HG02852 (cell line): ENCODE measurements at regions not wholly inside any gene's neighbourhood (a gene's known extent, or its start where the extent isn't known, plus 50 kb on each side); places are given as distances from the start of the nearest gene placed in this dataset.
"Not testable (repeated sequence)": the region's sequence is repeated elsewhere in the genome, so short reads cannot be mapped to it uniquely, and the experiment has no call there.

Experiments
- ATAC-seq: cut with Tn5 transposase; IDR thresholded peaks from one replicate; pipeline ENCODE4 v1.9.1; 2021; ENCODE audit warnings: mild to moderate bottlenecking, moderate library complexity; ENCODE audit not compliant: unreplicated experiment

GRCh38 chr4:1589098-1589497 lies 95.0 kb downstream of the FAM53A start:
- ATAC-seq: no peak

GRCh38 chr4:1588306-1588705 lies 95.8 kb downstream of the FAM53A start:
- no peak for ATAC-seq

- ATAC-seq: no peak
Observed at GRCh38 chr4:1584498-1584897, 99.6 kb downstream of the FAM53A start.

- ATAC-seq: no peak
Observed at GRCh38 chr4:1583859-1584258, 100.3 kb downstream of the FAM53A start.

GRCh38 chr4:1583051-1583785 lies 100.9 kb downstream of the FAM53A start:
- no peak for ATAC-seq

GRCh38 chr4:1582227-1582626 lies 101.9 kb downstream of the FAM53A start:
- ATAC-seq: no peak

- peak; percentile 43 for ATAC-seq
Observed at GRCh38 chr4:1581164-1581894, 102.8 kb downstream of the FAM53A start.

- not testable (repeated sequence) for ATAC-seq
Observed at GRCh38 chr4:1580692-1581012, 103.5 kb downstream of the FAM53A start.

GRCh38 chr4:1579901-1580691 lies 104.0 kb downstream of the FAM53A start:
- ATAC-seq: no peak

- ATAC-seq: no peak
Observed at GRCh38 chr4:1579001-1579900, 104.9 kb downstream of the FAM53A start.

- ATAC-seq: no peak
Observed at GRCh38 chr4:1578251-1578773, 105.8 kb downstream of the FAM53A start.

- ATAC-seq: no peak
Observed at GRCh38 chr4:1577822-1578217, 106.3 kb downstream of the FAM53A start.

GRCh38 chr4:1576961-1577821 lies 106.9 kb downstream of the FAM53A start:
- no peak for ATAC-seq

GRCh38 chr4:1576304-1576960 lies 107.7 kb downstream of the FAM53A start:
- no peak for ATAC-seq

GRCh38 chr4:1575418-1576303 lies 108.5 kb downstream of the FAM53A start:
- ATAC-seq: no peak

GRCh38 chr4:1574601-1575417 lies 109.3 kb downstream of the FAM53A start:
- ATAC-seq: no peak

GRCh38 chr4:1573830-1574459 lies 110.2 kb downstream of the FAM53A start:
- no peak for ATAC-seq
